NB4 (cell line): ENCODE measurements at regions not wholly inside any gene's neighbourhood (a gene's known extent, or its start where the extent isn't known, plus 50 kb on each side); places are given as distances from the start of the nearest gene placed in this dataset.

Source experiments
- CTCF ChIP-seq: IDR thresholded peaks from one replicate; pipeline ENCODE4 v1.5.1; 2012; ENCODE audit warnings: low read depth, low read length
- MAX ChIP-seq: IDR thresholded peaks from 2 replicates; pipeline ENCODE4 v1.6.1; 2011; ENCODE audit warnings: low read depth, low read length
- POLR2A ChIP-seq: IDR thresholded peaks from 2 replicates; pipeline ENCODE4 v1.6.1; 2011; ENCODE audit warnings: mild to moderate bottlenecking; ENCODE audit not compliant: insufficient read length; ENCODE audit errors: extremely low read depth

GRCh38 chr2:228658998-228659397 is 477.5 kb upstream of the SPHKAP start:
- TF ChIP-seq CTCF, result no peak
- TF ChIP-seq MAX, result no peak
- TF ChIP-seq POLR2A, result no peak
